ENCODE measurements at regions not wholly inside any gene's neighbourhood (a gene's known extent, or its start where the extent isn't known, plus 50 kb on each side); places are given as distances from the start of the nearest gene placed in this dataset.

DNA sequence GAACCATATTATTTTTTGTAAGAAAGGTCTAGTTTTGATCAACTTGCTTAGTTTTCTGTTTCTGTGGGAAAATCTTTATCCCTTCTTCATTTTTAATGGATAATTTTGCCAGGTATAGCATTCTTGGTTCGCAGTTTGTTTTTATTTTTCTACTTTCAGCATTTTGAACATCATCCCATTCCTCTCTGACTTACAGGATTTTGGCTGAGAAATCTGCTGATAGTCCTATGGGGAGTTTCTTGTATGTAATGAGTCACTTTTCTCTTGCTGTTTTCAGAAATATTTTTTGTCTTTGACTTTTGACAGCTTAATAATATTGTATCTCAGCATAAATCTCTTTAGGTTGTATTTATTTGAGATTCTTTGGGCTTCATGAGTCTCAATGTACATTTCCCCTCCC lies 389.1 kb downstream of the PBX1 start (continued):
- TF ChIP-seq CEBPB (IDR thresholded peaks at IDR 0.05; ENCODE audit: low read depth) (no peak), ZFX (IDR thresholded peaks at IDR 0.05) (no peak)

DNA sequence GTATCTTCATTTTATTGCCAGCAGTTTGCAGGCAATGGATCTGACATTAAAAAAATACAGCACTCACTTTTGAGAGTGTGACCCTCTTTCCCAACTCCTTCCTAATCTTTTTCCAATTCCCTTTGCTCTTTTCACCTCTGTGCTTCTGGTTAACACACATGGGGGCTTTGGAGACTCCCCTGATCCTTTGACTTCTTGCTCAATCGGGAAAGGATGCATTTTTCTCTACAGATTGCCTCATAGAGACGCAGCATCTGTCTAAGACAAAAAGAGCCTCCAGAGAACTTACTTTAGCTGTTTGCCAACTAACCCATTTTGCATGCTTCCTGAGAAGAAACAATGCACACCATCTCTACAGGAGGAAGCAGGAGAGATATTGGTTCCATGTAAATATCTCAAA lies 378.3 kb downstream of the PBX1 start:
- BruUV-seq (replicated peaks), result no TSS peak
- ChIA-PET CTCF (no interaction called here), POLR2A (no interaction called here), RAD21 (ENCODE audit: low non-redundant PET in 1 of 2, low total read pairs in 2 of 2, uncharacterized antibody in 2 of 2, unreplicated experiment in 2 of 2) (no interaction called here)
- no peak overlapping the region for H3K27ac ChIP-seq (ENCODE audit: low read depth, low read length)
- DNase-seq (ENCODE audit: low read depth, low spot score) (no peak), ATAC-seq (no peak)
- no peak overlapping the region for H3K9ac ChIP-seq (ENCODE audit: low read length)
- no peaks in the 10 kb centered on the region for H4K20me1 ChIP-seq (ENCODE audit: insufficient read depth)
- no peak overlapping the region for H2AFZ ChIP-seq (ENCODE audit: low read depth, low read length, poor library complexity, severe bottlenecking)
- H3K4me1 ChIP-seq (ENCODE audit: control insufficient read depth in 1 of 2, insufficient read depth in 2 of 2, low read length in 2 of 2), result no peaks in the 10 kb centered on the region
- H3K36me3 ChIP-seq (ENCODE audit: control insufficient read depth in 1 of 2, insufficient read depth in 2 of 2, low read length in 2 of 2), result no peaks in the 10 kb centered on the region
- H3K4me2 ChIP-seq (ENCODE audit: low read length), result no peak overlapping the region
- intact Hi-C loops (cut with micrococcal nuclease), result no loop called here
- H3K9me3 ChIP-seq (ENCODE audit: control insufficient read depth in 1 of 2, insufficient read depth in 1 of 2, low read depth in 1 of 2, low read length in 2 of 2), result no peaks in the 10 kb centered on the region
- no peaks in the 10 kb centered on the region for H3K79me2 ChIP-seq (ENCODE audit: insufficient read depth, low read length)
- TF ChIP-seq POLR2A (IDR thresholded peaks at IDR 0.05; ENCODE audit: borderline replicate concordance, extremely low read depth, insufficient read depth, insufficient read length) (no peak), SRF (IDR thresholded peaks at IDR 0.05; ENCODE audit: low read depth) (no peak), YY1 (IDR thresholded peaks at IDR 0.05; ENCODE audit: extremely low read depth, insufficient replicate concordance, low read depth, low read length) (no peak), ELF1 (IDR thresholded peaks at IDR 0.05; ENCODE audit: borderline replicate concordance, low read depth) (no peak), ZFX (IDR thresholded peaks at IDR 0.05) (no peak), EZH2 (IDR thresholded peaks at IDR 0.05) (no peak), CBX3 (IDR thresholded peaks at IDR 0.05; ENCODE audit: low read depth) (no peak), SIN3A (IDR thresholded peaks at IDR 0.05; ENCODE audit: low read depth) (no peak), ZNF274 (IDR thresholded peaks at IDR 0.05; ENCODE audit: low read depth, low read length) (no peak), JUND (IDR thresholded peaks at IDR 0.05) (no peak), EGR1 (IDR thresholded peaks at IDR 0.05; ENCODE audit: low read depth) (no peak), TCF7L2 (IDR thresholded peaks at IDR 0.05; ENCODE audit: borderline replicate concordance, extremely low read depth, insufficient read depth, insufficient read length) (no peak), CEBPB (IDR thresholded peaks at IDR 0.05; ENCODE audit: low read depth) (no peak), EZH2phosphoT487 (IDR thresholded peaks at IDR 0.05; ENCODE audit: borderline replicate concordance) (no peak), POLR2AphosphoS5 (IDR thresholded peaks at IDR 0.05; ENCODE audit: low read depth, low read length) (no peak), FOSL1 (IDR thresholded peaks at IDR 0.05; ENCODE audit: low read depth) (no peak)
- TF ChIP-seq, protein P1, sequence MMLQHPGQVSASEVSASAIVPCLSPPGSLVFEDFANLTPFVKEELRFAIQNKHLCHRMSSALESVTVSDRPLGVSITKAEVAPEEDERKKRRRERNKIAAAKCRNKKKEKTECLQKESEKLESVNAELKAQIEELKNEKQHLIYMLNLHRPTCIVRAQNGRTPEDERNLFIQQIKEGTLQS (IDR thresholded peaks at IDR 0.05), result no peak
- TF ChIP-seq, protein P2, sequence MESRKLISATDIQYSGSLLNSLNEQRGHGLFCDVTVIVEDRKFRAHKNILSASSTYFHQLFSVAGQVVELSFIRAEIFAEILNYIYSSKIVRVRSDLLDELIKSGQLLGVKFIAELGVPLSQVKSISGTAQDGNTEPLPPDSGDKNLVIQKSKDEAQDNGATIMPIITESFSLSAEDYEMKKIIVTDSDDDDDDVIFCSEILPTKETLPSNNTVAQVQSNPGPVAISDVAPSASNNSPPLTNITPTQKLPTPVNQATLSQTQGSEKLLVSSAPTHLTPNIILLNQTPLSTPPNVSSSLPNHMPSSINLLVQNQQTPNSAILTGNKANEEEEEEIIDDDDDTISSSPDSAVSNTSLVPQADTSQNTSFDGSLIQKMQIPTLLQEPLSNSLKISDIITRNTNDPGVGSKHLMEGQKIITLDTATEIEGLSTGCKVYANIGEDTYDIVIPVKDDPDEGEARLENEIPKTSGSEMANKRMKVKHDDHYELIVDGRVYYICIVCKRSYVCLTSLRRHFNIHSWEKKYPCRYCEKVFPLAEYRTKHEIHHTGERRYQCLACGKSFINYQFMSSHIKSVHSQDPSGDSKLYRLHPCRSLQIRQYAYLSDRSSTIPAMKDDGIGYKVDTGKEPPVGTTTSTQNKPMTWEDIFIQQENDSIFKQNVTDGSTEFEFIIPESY (IDR thresholded peaks at IDR 0.05; ENCODE audit: extremely low read depth, insufficient replicate concordance, low read length), result no peak
- TF ChIP-seq, protein P3, sequence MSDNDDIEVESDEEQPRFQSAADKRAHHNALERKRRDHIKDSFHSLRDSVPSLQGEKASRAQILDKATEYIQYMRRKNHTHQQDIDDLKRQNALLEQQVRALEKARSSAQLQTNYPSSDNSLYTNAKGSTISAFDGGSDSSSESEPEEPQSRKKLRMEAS (IDR thresholded peaks at IDR 0.05), result no peak
- TF ChIP-seq, protein P4, sequence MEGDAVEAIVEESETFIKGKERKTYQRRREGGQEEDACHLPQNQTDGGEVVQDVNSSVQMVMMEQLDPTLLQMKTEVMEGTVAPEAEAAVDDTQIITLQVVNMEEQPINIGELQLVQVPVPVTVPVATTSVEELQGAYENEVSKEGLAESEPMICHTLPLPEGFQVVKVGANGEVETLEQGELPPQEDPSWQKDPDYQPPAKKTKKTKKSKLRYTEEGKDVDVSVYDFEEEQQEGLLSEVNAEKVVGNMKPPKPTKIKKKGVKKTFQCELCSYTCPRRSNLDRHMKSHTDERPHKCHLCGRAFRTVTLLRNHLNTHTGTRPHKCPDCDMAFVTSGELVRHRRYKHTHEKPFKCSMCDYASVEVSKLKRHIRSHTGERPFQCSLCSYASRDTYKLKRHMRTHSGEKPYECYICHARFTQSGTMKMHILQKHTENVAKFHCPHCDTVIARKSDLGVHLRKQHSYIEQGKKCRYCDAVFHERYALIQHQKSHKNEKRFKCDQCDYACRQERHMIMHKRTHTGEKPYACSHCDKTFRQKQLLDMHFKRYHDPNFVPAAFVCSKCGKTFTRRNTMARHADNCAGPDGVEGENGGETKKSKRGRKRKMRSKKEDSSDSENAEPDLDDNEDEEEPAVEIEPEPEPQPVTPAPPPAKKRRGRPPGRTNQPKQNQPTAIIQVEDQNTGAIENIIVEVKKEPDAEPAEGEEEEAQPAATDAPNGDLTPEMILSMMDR (IDR thresholded peaks at IDR 0.05 in 2 of 3, conservative IDR thresholded peaks at IDR 0.05 in 1 of 3; ENCODE audit: borderline replicate concordance in 1 of 3, insufficient read depth in 1 of 3, low read depth in 2 of 3, low read length in 2 of 3), result no peak
- H3K27me3 ChIP-seq (ENCODE audit: insufficient read depth, low read length), result no peaks in the 10 kb centered on the region
- H3K4me3 ChIP-seq (replicated peaks in 1 of 2; ENCODE audit: low read depth in 1 of 2, low read length in 2 of 2), result no peak overlapping the region
- no peaks in the 10 kb centered on the region for H3K9me2 ChIP-seq (ENCODE audit: insufficient read depth)

All from HCT116 (cell line).